ENCODE measurements at regions not wholly inside any gene's neighbourhood (a gene's known extent, or its start where the extent isn't known, plus 50 kb on each side); places are given as distances from the start of the nearest gene placed in this dataset.

DNA sequence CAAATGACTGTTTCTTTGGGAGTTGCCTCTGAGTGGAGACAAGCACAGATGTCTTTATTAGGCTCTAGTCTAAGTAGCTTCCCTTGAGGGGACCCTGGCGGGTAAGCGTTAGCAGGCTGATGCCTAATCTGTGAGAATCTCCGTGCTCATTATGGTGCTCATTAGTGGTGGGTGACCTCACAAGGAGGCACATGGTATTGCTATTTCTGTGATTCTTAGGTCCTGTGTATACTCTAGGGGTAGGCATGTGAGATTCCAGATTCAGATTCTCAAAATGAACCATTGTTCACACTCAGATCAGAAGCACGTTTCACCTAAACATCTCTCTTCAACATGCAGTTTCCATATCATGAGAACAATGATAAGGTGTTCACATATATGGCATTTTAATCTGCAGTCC is 809.7 kb downstream of the NR2F2 start:
- no peak overlapping the region for H2BK20ac ChIP-seq (ENCODE audit: low read depth, low read length)
- H3K18ac ChIP-seq (ENCODE audit: low read depth, low read length) = no peak overlapping the region
- no peak overlapping the region for H3K9ac ChIP-seq (ENCODE audit: low read depth, low read length)
- H4K8ac ChIP-seq (ENCODE audit: low read depth in 2 of 2, low read length in 2 of 2) = no peak overlapping the region
- no peak overlapping the region for H3K4me2 ChIP-seq (ENCODE audit: low read depth, low read length)
- no peaks in the 10 kb centered on the region for H3K27me3 ChIP-seq (ENCODE audit: control insufficient read depth, insufficient read depth, low read length)
- H2AFZ ChIP-seq (replicated peaks; ENCODE audit: low read length, poor library complexity) = no peak overlapping the region
- H3K4me1 ChIP-seq (ENCODE audit: control insufficient read depth, insufficient read depth, low read length) = no peaks in the 10 kb centered on the region
- H3K9me3 ChIP-seq (ENCODE audit: control insufficient read depth, insufficient read depth, low read length) = peaks cover 6% of the 10 kb centered on the region
- POLR2A ChIA-PET (ENCODE audit: unreplicated experiment) = no interaction called here
- H3K79me1 ChIP-seq (ENCODE audit: low read depth in 1 of 2, low read length in 2 of 2) = no peaks in the 10 kb centered on the region
- WGBS, 2 experiments (ENCODE audit: extremely low coverage in 2 of 2, insufficient read length in 1 of 2) = no CpG with 5 or more reads among the region's 4 CpGs
- H3K23ac ChIP-seq (ENCODE audit: low read depth, low read length) = no peak overlapping the region
- no peak overlapping the region for H2BK120ac ChIP-seq (ENCODE audit: low read depth, low read length)
- H3K4ac ChIP-seq (ENCODE audit: low read depth, low read length) = no peak overlapping the region
- no peaks in the 10 kb centered on the region for H3K9me1 ChIP-seq (ENCODE audit: insufficient read depth, low read length)
- ATAC-seq (ENCODE audit: low read depth) (no peak), DNase-seq (no peak)
- BruUV-seq (replicated peaks) = no TSS peak
- no peak overlapping the region for H3K56ac ChIP-seq (ENCODE audit: extremely low read depth, insufficient read depth, low read length)
- H3K4me3 ChIP-seq (ENCODE audit: insufficient read depth, low read depth, low read length) = no peak overlapping the region
- H4K20me1 ChIP-seq (ENCODE audit: insufficient read depth, low read length) = no peaks in the 10 kb centered on the region
- no peak overlapping the region for H3K27ac ChIP-seq (ENCODE audit: insufficient read depth, low read length)
- no peak overlapping the region for H3K14ac ChIP-seq (replicated peaks; ENCODE audit: low read depth, low read length)
- intact Hi-C loops (cut with micrococcal nuclease) (no loop called here), dilution Hi-C loops (cut with HindIII; ENCODE audit: low sequenced_read_pairs, unreplicated experiment) (no loop called here), in situ Hi-C loops (cut with MboI; ENCODE audit: low sequenced_read_pairs) (no loop called here)
- CTCF ChIA-PET = no interaction called here
- H2BK15ac ChIP-seq (ENCODE audit: low read depth, low read length) = no peak overlapping the region
- H2AK9ac ChIP-seq (replicated peaks; ENCODE audit: low read depth, low read length, poor library complexity) = no peak overlapping the region
- H2BK5ac ChIP-seq (ENCODE audit: low read depth, low read length, poor library complexity, severe bottlenecking) = no peak overlapping the region
- TF ChIP-seq NFE2L2 (IDR thresholded peaks at IDR 0.05; ENCODE audit: low read depth, low read length) = no peak
- no peak overlapping the region for H4K5ac ChIP-seq (ENCODE audit: low read depth, low read length)
- H4K91ac ChIP-seq (ENCODE audit: insufficient read depth, low read depth, low read length) = no peak overlapping the region
- H3K36me3 ChIP-seq (ENCODE audit: control insufficient read depth, insufficient read depth, low read length) = no peaks in the 10 kb centered on the region
- no peak overlapping the region for H2AK5ac ChIP-seq (ENCODE audit: low read depth, low read length)

Data from IMR-90 (cell line).